ENCODE measurements at regions not wholly inside any gene's neighbourhood (a gene's known extent, or its start where the extent isn't known, plus 50 kb on each side); places are given as distances from the start of the nearest gene placed in this dataset.

GRCh38 chr14:75372260-75372659 is 55.6 kb upstream of the JDP2 start:
- DNase-seq = no peak

GRCh38 chr14:75373133-75373532 is 54.7 kb upstream of the JDP2 start:
- no peak for DNase-seq

GRCh38 chr14:75373616-75374015 is 54.2 kb upstream of the JDP2 start:
- DNase-seq = no peak

GRCh38 chr14:75374911-75375310 is 52.9 kb upstream of the JDP2 start:
- DNase-seq = no peak

GRCh38 chr14:75375983-75376382 is 51.8 kb upstream of the JDP2 start:
- no peak for DNase-seq
